ENCODE measurements at regions not wholly inside any gene's neighbourhood (a gene's known extent, or its start where the extent isn't known, plus 50 kb on each side); places are given as distances from the start of the nearest gene placed in this dataset.

- TF ChIP-seq POLR2AphosphoS5 (IDR thresholded peaks at IDR 0.05): no peak
- TF ChIP-seq, protein P1, sequence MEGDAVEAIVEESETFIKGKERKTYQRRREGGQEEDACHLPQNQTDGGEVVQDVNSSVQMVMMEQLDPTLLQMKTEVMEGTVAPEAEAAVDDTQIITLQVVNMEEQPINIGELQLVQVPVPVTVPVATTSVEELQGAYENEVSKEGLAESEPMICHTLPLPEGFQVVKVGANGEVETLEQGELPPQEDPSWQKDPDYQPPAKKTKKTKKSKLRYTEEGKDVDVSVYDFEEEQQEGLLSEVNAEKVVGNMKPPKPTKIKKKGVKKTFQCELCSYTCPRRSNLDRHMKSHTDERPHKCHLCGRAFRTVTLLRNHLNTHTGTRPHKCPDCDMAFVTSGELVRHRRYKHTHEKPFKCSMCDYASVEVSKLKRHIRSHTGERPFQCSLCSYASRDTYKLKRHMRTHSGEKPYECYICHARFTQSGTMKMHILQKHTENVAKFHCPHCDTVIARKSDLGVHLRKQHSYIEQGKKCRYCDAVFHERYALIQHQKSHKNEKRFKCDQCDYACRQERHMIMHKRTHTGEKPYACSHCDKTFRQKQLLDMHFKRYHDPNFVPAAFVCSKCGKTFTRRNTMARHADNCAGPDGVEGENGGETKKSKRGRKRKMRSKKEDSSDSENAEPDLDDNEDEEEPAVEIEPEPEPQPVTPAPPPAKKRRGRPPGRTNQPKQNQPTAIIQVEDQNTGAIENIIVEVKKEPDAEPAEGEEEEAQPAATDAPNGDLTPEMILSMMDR (IDR thresholded peaks at IDR 0.05): no peak
Measured at GRCh38 chr9:90970608-90971007, 169.0 kb downstream of the SYK start.
